GM23248 (cell line): ENCODE measurements at regions not wholly inside any gene's neighbourhood (a gene's known extent, or its start where the extent isn't known, plus 50 kb on each side); places are given as distances from the start of the nearest gene placed in this dataset.

Source experiments
- DNase-seq: peaks from one replicate; pipeline ENCODE4 v3.0.0-alpha.2; 2015
- H2AFZ ChIP-seq: fragments of 200-600 bp; sonication (generic); 2 replicates; pipeline ENCODE4 v1.6.1; 2016; ENCODE audit warnings: antibody characterized with exemption
- H3F3A ChIP-seq: fragments of 200-600 bp; sonication (generic); 2 replicates; pipeline ENCODE4 v1.6.1; 2016; ENCODE audit warnings: mild to moderate bottlenecking, antibody characterized with exemption, mixed run types; ENCODE audit not compliant: insufficient read depth
- H3K27ac ChIP-seq: fragments of 200-600 bp; sonication (generic); 2 replicates; pipeline ENCODE4 v1.5.1; 2016; ENCODE audit warnings: mild to moderate bottlenecking
- H3K27me3 ChIP-seq: fragments of 200-600 bp; sonication (generic); replicated peaks from 2 replicates; pipeline ENCODE4 v1.6.1; 2016; ENCODE audit warnings: mild to moderate bottlenecking; ENCODE audit not compliant: insufficient read depth
- H3K36me3 ChIP-seq: fragments of 200-600 bp; sonication (generic); 2 replicates; pipeline ENCODE4 v1.6.1; 2016; ENCODE audit warnings: low read depth, mild to moderate bottlenecking
- H3K4me1 ChIP-seq: fragments of 200-600 bp; sonication (generic); 2 replicates; pipeline ENCODE4 v1.6.1; 2016; ENCODE audit warnings: mild to moderate bottlenecking; ENCODE audit not compliant: insufficient read depth
- H3K4me2 ChIP-seq: fragments of 200-600 bp; sonication (generic); one replicate; pipeline ENCODE4 v1.6.1; 2016; ENCODE audit warnings: mild to moderate bottlenecking; ENCODE audit not compliant: unreplicated experiment
- H3K4me3 ChIP-seq: fragments of 200-600 bp; sonication (generic); 2 replicates; pipeline ENCODE4 v1.5.1; 2016; ENCODE audit warnings: mild to moderate bottlenecking
- H3K79me2 ChIP-seq: fragments of 200-600 bp; sonication (generic); 2 replicates; pipeline ENCODE4 v1.6.1; 2016; ENCODE audit warnings: mild to moderate bottlenecking; ENCODE audit not compliant: insufficient read depth
- H3K9ac ChIP-seq: fragments of 200-600 bp; sonication (generic); 2 replicates; pipeline ENCODE4 v1.6.1; 2016; ENCODE audit warnings: mild to moderate bottlenecking
- H3K9me2 ChIP-seq: fragments of 200-600 bp; sonication (generic); 2 replicates; pipeline ENCODE4 v1.6.1; 2016; ENCODE audit warnings: mixed run types, mild to moderate bottlenecking, moderate library complexity; ENCODE audit not compliant: insufficient read depth
- H3K9me3 ChIP-seq: fragments of 200-600 bp; sonication (generic); one replicate; pipeline ENCODE4 v1.6.1; 2017; ENCODE audit warnings: low read depth
- H4K20me1 ChIP-seq: fragments of 200-600 bp; sonication (generic); 2 replicates; pipeline ENCODE4 v1.6.0; 2016; ENCODE audit not compliant: insufficient read depth
- EZH2 ChIP-seq: fragments of 200-600 bp; sonication (generic); IDR thresholded peaks from 2 replicates; pipeline ENCODE4 v1.6.1; 2018; ENCODE audit warnings: antibody characterized with exemption, mild to moderate bottlenecking; ENCODE audit not compliant: insufficient read depth, poor library complexity, severe bottlenecking
- EZH2phosphoT487 ChIP-seq: fragments of 200-600 bp; sonication (generic); IDR thresholded peaks from 2 replicates; pipeline ENCODE4 v1.6.1; 2018; ENCODE audit warnings: antibody characterized with exemption, moderate library complexity, mild to moderate bottlenecking, low read depth; ENCODE audit not compliant: insufficient read depth
- WGBS, 2 experiments: methylation state at CpG; one replicate each; pipeline ENCODE4 v1.1.6; 2015 to 2017; ENCODE audit warnings: low lambda C conversion rate in 2 of 2, low coverage in 1 of 2; ENCODE audit errors: missing lambda C conversion rate in 2 of 2; 5-methylcytosine and 5-hydroxymethylcytosine counted together
- in situ Hi-C: fragments of 300-500 bp; cut with MboI; formaldehyde crosslinking; loops from 2 replicates; pipeline ENCODE4 v1.15.0; 2020

DNA sequence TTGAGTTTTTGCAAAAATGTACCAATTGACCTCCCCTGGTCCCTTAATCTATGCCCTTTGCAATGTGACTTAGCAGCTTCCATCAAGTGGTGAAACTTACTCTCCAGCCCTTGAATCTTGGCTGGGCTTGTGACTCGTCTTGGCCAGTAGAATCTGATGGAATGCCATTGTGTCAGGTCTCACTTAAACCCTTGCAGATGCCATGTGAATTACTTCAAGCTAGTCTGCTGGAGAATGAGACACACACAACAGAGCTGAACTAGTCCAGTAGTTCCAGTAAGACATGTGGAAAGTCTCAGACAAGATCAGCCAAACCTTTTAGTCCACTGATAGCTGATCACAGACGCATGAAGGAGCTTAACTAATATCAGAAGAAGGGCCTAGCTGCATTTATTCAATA is 567.8 kb upstream of the CPEB2 start:
- no peak for DNase-seq
- Histone ChIP-seq H3K9me3 (no peaks in the 10 kb centered on the region), H3K27ac (no peak overlapping the region), H4K20me1 (no peaks in the 10 kb centered on the region), H3K9ac (no peak overlapping the region), H3F3A (no peaks in the 10 kb centered on the region), H3K4me1 (no peaks in the 10 kb centered on the region), H3K9me2 (no peaks in the 10 kb centered on the region), H3K36me3 (no peaks in the 10 kb centered on the region), H3K4me3 (no peak overlapping the region), H2AFZ (no peak overlapping the region), H3K27me3 (0 out of 2 replicates have a peak, but pooled peaks cover 5% of the 10 kb centered on the region), H3K4me2 (no peak overlapping the region), H3K79me2 (no peaks in the 10 kb centered on the region)
- in situ Hi-C loops = no loop called here
- TF ChIP-seq EZH2 (no peak), EZH2phosphoT487 (no peak)
- WGBS, 2 experiments = 0 to 3% methylated on average over 2 of the region's 2 CpGs

DNA sequence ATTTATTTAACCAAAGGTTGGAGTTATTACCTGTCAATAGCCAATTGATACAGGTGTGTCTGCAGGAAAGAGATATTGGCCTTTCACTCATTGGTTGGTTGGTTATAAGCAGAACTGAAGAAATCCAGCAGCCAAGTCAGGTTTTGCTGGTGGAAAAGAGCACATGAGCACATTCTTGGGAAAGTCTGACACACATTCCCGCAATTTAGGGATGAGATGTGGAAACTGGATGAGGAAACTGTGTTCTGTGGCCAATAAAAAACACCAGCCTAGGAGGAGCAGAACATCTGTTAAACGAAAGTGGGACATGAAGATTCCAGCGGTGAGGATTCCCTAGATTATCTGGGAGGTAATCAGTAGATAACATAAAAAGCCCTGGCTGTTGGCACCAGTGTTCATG is 567.4 kb upstream of the CPEB2 start:
- Histone ChIP-seq H3K9ac (no peak overlapping the region), H3K79me2 (no peaks in the 10 kb centered on the region), H3K36me3 (no peaks in the 10 kb centered on the region), H3K9me3 (no peaks in the 10 kb centered on the region), H3K27me3 (0 out of 2 replicates have a peak, but pooled peaks cover 5% of the 10 kb centered on the region), H3K9me2 (no peaks in the 10 kb centered on the region), H2AFZ (no peak overlapping the region), H3K4me1 (no peaks in the 10 kb centered on the region), H4K20me1 (no peaks in the 10 kb centered on the region), H3K4me3 (no peak overlapping the region), H3K27ac (no peak overlapping the region), H3K4me2 (no peak overlapping the region), H3F3A (no peaks in the 10 kb centered on the region)
- no peak for DNase-seq
- in situ Hi-C loops = no loop called here
- 3 to 8% methylated on average over 3 of the region's 3 CpGs for WGBS, 2 experiments
- no peak for TF ChIP-seq EZH2phosphoT487
- no peak for TF ChIP-seq EZH2

DNA sequence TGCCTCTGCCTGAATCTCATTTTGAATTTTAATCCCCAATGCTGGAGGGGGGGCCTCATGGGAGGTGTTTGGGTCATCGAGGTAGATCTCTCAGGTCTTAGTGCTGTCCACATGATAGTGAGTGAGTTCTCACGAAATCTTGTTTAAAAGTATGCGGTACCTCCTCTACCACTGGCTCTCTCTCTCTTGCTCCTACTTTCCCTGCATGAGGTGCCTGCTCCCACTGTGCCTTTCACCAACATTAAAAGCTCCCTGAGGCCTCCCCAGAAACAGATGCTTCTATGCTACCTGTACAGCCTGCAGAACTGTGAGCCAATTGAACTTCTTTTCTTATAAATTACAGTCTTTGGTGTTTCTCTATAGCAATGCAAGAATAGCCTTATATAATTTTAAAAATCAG is 560.7 kb upstream of the CPEB2 start:
- in situ Hi-C loops = no loop called here
- TF ChIP-seq EZH2phosphoT487 = no peak
- no peak for TF ChIP-seq EZH2
- Histone ChIP-seq H3K79me2 (no peaks in the 10 kb centered on the region), H3K4me3 (no peak overlapping the region), H3K9me2 (no peaks in the 10 kb centered on the region), H3K4me2 (no peak overlapping the region), H2AFZ (no peak overlapping the region), H3K27me3 (no peaks in the 10 kb centered on the region), H3K9ac (no peak overlapping the region), H3K9me3 (no peaks in the 10 kb centered on the region), H3K4me1 (no peaks in the 10 kb centered on the region), H3K27ac (no peak overlapping the region), H3K36me3 (no peaks in the 10 kb centered on the region), H3F3A (no peaks in the 10 kb centered on the region), H4K20me1 (no peaks in the 10 kb centered on the region)
- no peak for DNase-seq
- WGBS, 2 experiments = 30 to 46% methylated on average over 3 of the region's 3 CpGs

DNA sequence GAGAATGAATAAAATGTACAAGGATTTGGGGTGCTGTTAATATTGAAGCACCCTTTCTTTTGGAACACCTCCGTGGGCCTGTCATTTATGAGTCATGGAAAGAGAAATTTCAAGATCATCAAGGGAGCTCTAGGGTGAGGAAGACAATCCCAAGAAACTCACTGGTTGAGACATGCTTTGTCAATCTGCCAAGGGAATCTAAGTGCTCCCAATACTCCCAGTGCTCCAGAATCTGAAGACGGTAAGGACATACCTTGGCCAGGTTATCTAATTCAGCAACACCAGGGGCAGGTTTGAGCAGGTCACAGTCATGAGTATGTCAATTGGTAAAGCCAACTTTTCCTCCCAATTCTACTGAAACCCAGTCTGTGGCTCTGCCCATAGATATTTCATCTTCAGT is 556.4 kb upstream of the CPEB2 start:
- no peak overlapping the region for H3K9ac ChIP-seq
- no peaks in the 10 kb centered on the region for H3K9me3 ChIP-seq
- no peak overlapping the region for H3K4me2 ChIP-seq
- TF ChIP-seq EZH2 (no peak), EZH2phosphoT487 (no peak)
- WGBS, 2 experiments = 20 to 25% methylated on average over 2 of the region's 2 CpGs
- no peaks in the 10 kb centered on the region; the same call in 1 of the 2 replicates for H3K27me3 ChIP-seq
- no peaks in the 10 kb centered on the region for H3K4me1 ChIP-seq
- H3K27ac ChIP-seq = no peak overlapping the region
- H4K20me1 ChIP-seq = no peaks in the 10 kb centered on the region
- DNase-seq = no peak
- H3K9me2 ChIP-seq = no peaks in the 10 kb centered on the region
- no peak overlapping the region for H3K4me3 ChIP-seq
- no peaks in the 10 kb centered on the region for H3K79me2 ChIP-seq
- H3K36me3 ChIP-seq = no peaks in the 10 kb centered on the region
- in situ Hi-C loops = no loop called here
- no peak overlapping the region for H2AFZ ChIP-seq
- no peaks in the 10 kb centered on the region for H3F3A ChIP-seq

DNA sequence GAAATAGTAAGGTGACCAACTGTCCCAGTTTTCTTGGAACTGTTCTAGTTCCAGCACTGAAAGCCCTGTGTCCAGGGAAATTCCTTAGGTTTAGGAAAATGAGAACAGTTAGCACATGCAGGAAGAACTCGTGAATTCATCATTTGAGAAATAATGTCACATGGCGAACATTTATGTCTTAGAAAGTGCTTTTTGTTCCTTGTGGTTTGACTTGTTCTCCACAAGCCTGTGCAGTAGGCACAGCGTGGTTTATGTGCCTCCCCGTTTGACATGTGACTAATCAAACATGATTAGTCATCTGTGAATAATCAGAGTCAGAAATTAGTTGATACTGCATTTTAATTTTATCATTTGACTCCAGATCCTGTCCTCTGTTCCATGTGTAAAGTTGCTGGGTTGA is 556.0 kb upstream of the CPEB2 start:
- 23 to 30% methylated on average over 4 of the region's 4 CpGs for WGBS, 2 experiments
- H3K36me3 ChIP-seq = no peaks in the 10 kb centered on the region
- H3K4me2 ChIP-seq = no peak overlapping the region

More for the DNA sequence above, 556.0 kb upstream of the CPEB2 start:
- Histone ChIP-seq H4K20me1 (no peaks in the 10 kb centered on the region), H3K4me3 (no peak overlapping the region), H3K27ac (no peak overlapping the region), H3K79me2 (no peaks in the 10 kb centered on the region), H3K27me3 (no peaks in the 10 kb centered on the region; the same call in 1 of the 2 replicates), H3K9ac (no peak overlapping the region), H3F3A (no peaks in the 10 kb centered on the region), H2AFZ (no peak overlapping the region), H3K9me2 (no peaks in the 10 kb centered on the region), H3K4me1 (no peaks in the 10 kb centered on the region), H3K9me3 (no peaks in the 10 kb centered on the region)
- no peak for DNase-seq
- TF ChIP-seq EZH2 = no peak
- no peak for TF ChIP-seq EZH2phosphoT487
- in situ Hi-C loops = no loop called here
